ENCODE measurements at regions not wholly inside any gene's neighbourhood (a gene's known extent, or its start where the extent isn't known, plus 50 kb on each side); places are given as distances from the start of the nearest gene placed in this dataset.

GRCh38 chr5:19067741-19068140 lies 920.3 kb downstream of the CDH18 start (continued):
- no peak for TF ChIP-seq ESRRB (CRISPR knock-in tag; IDR thresholded peaks at IDR 0.05; ENCODE audit: borderline replicate concordance)
- no peak for TF ChIP-seq FUS (optimal IDR thresholded peaks at IDR 0.05; ENCODE audit: low read depth, low read length)
- TF ChIP-seq KDM5B (IDR thresholded peaks at IDR 0.05; ENCODE audit: insufficient replicate concordance, low read depth, low read length), result no peak
- no peak for TF ChIP-seq TAF15 (IDR thresholded peaks at IDR 0.05; ENCODE audit: low read depth, low read length)
- TF ChIP-seq ZNF561 (CRISPR knock-in tag; conservative IDR thresholded peaks at IDR 0.05), result no peak

GRCh38 chr5:19098434-19098833 lies 889.6 kb downstream of the CDH18 start:
- FAIRE-seq, result no peak
- H3K4me2 ChIP-seq (ENCODE audit: insufficient read depth, low read length), result no peak overlapping the region
- no peaks in the 10 kb centered on the region; the same call in 2 of the 3 replicates for H3K79me2 ChIP-seq (ENCODE audit: control insufficient read depth, insufficient read depth, low read length)
- TF ChIP-seq NFE2 (IDR thresholded peaks at IDR 0.05; ENCODE audit: low read depth), result peak; percentile 78
- TF ChIP-seq MAFG (tag; conservative IDR thresholded peaks at IDR 0.05), result peak; percentile 79
- peak; percentile 34; the same call in 1 of the 2 replicates for TF ChIP-seq NFE2L1 (tag; IDR thresholded peaks at IDR 0.05; ENCODE audit: borderline replicate concordance, low read depth)
- peak; percentile 12; the same call in 1 of the 2 replicates for TF ChIP-seq MAFF (IDR thresholded peaks at IDR 0.05; ENCODE audit: low read length)
- no peak for TF ChIP-seq FIP1L1 (IDR thresholded peaks at IDR 0.05; ENCODE audit: low read depth, low read length, poor library complexity, severe bottlenecking)
- no peak for TF ChIP-seq PHTF2 (CRISPR knock-in tag; IDR thresholded peaks at IDR 0.05)
- TF ChIP-seq MYNN (IDR thresholded peaks at IDR 0.05), result 0 out of 2 replicates have a peak, but pooled peaks have one; percentile 17
- TF ChIP-seq MYNN (CRISPR knock-in tag; IDR thresholded peaks at IDR 0.05), result no peak
- ATAC-seq, result peak; percentile 80
- no peaks in the 10 kb centered on the region for H3K9me1 ChIP-seq (ENCODE audit: control insufficient read depth, insufficient read depth, low read length)
- in situ Hi-C loops (cut with MboI), result no loop called here
- no peak overlapping the region for H2AFZ ChIP-seq (ENCODE audit: low read depth, low read length)
- H4K20me1 ChIP-seq (replicated peaks; ENCODE audit: control insufficient read depth, insufficient read depth, low read length), result no peaks in the 10 kb centered on the region
- H3K9ac ChIP-seq (ENCODE audit: insufficient read depth in 1 of 2, low read depth in 2 of 2, low read length in 2 of 2), result no peak overlapping the region
- no peak overlapping the region for H3K4me3 ChIP-seq
- H3K9me3 ChIP-seq (replicated peaks; ENCODE audit: control insufficient read depth, insufficient read depth, low read depth, low read length), result no peaks in the 10 kb centered on the region
- no peaks in the 10 kb centered on the region for H3K27me3 ChIP-seq (ENCODE audit: control insufficient read depth in 2 of 2, insufficient read depth in 2 of 2, low read length in 2 of 2)
- H3K36me3 ChIP-seq (ENCODE audit: control insufficient read depth, insufficient read depth, low read length), result no peaks in the 10 kb centered on the region
- ChIA-PET POLR2A (no interaction called here), CTCF (ENCODE audit: low intra/inter-chr PET ratio) (no interaction called here)
- intact Hi-C loops (cut with micrococcal nuclease), result no loop called here
- no TSS peak for BruUV-seq (replicated peaks)
- no peak for DNase-seq (ENCODE audit: extremely low read depth in 1 of 4, low spot score in 3 of 4)
- H3K4me1 ChIP-seq (replicated peaks in 1 of 2; ENCODE audit: control insufficient read depth in 2 of 2, insufficient read depth in 2 of 2, low read length in 2 of 2), result peaks cover 0 to 2% of the 10 kb centered on the region in 2 experiments; a peak in 1 of 5 replicates
- H3K27ac ChIP-seq (ENCODE audit: extremely low read depth, low read depth, low read length), result peak overlapping the region; percentile 65
